Fibroblast of mammary gland (primary cell): ENCODE measurements at regions not wholly inside any gene's neighbourhood (a gene's known extent, or its start where the extent isn't known, plus 50 kb on each side); places are given as distances from the start of the nearest gene placed in this dataset.

Experiments used
- DNase-seq: peaks from one replicate; pipeline ENCODE4 v3.0.0-alpha.2; 2010; ENCODE audit warnings: low read depth
- H3K4me3 ChIP-seq: 2 replicates; pipeline ENCODE4 v1.5.1; 2011; ENCODE audit warnings: low read depth, mild to moderate bottlenecking, low read length, moderate library complexity; ENCODE audit not compliant: control insufficient read depth
- TF ChIP-seq, protein P1 (sequence below): conservative IDR thresholded peaks from 2 replicates; pipeline ENCODE4 v1.5.1; 2011; ENCODE audit warnings: low read depth, low read length, inconsistent platforms; ENCODE audit not compliant: control insufficient read depth, insufficient read depth

DNA sequence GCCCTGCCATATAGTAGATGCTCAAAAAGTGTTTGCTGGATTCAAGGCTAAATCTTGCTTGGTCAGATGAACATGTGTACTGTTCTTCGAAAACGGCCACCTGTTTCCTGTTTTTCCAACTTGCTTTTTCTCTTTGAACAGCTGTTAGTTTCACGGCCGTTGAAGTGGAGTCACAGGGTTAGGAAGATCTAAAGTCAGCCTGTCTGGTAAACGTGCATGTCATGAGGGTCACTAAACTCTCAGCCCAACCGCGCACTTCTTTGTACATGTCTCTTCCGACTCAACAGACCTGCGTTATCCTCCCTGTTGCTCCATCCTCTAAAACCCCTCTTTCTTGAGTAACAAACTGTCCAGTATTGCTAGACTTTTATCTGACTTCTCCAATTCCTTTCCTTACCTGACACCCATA lies 93.2 kb upstream of the MAN1A1 start:
- H3K4me3 ChIP-seq, result no peak overlapping the region
- TF ChIP-seq, protein P1, sequence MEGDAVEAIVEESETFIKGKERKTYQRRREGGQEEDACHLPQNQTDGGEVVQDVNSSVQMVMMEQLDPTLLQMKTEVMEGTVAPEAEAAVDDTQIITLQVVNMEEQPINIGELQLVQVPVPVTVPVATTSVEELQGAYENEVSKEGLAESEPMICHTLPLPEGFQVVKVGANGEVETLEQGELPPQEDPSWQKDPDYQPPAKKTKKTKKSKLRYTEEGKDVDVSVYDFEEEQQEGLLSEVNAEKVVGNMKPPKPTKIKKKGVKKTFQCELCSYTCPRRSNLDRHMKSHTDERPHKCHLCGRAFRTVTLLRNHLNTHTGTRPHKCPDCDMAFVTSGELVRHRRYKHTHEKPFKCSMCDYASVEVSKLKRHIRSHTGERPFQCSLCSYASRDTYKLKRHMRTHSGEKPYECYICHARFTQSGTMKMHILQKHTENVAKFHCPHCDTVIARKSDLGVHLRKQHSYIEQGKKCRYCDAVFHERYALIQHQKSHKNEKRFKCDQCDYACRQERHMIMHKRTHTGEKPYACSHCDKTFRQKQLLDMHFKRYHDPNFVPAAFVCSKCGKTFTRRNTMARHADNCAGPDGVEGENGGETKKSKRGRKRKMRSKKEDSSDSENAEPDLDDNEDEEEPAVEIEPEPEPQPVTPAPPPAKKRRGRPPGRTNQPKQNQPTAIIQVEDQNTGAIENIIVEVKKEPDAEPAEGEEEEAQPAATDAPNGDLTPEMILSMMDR, result no peak
- DNase-seq, result no peak

DNA sequence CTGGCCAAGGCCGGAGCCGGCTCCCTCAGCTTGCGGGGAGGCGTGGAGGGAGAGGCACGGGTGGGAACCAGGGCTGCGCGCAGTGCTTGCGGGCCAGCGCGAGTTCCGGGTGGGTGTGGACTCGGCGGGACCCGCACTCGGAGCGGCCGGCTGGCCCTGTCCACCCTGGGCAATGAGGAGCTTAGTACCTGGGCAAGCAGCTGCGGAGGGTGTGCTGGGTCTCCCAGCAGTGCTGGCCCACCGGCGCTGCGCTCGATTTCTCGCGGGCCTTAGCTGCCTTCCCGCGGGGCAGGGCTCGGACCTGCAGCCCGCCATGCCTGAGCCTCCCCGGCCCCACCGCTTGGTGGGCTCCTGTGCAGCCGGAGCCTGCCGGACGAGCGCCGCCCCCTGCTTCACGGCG lies 91.4 kb upstream of the MAN1A1 start:
- no peak for DNase-seq
- TF ChIP-seq, protein P1, result no peak

GRCh38 chr6:119436583-119436982 lies 87.0 kb upstream of the MAN1A1 start:
- H3K4me3 ChIP-seq, result no peak overlapping the region
- TF ChIP-seq, protein P1, result no peak
- no peak for DNase-seq

More for the DNA sequence above, 91.4 kb upstream of the MAN1A1 start:
- H3K4me3 ChIP-seq, result no peak overlapping the region

GRCh38 chr6:119431799-119432198 lies 82.2 kb upstream of the MAN1A1 start:
- no peak overlapping the region for H3K4me3 ChIP-seq
- no peak for DNase-seq
- TF ChIP-seq, protein P1, result no peak

DNA sequence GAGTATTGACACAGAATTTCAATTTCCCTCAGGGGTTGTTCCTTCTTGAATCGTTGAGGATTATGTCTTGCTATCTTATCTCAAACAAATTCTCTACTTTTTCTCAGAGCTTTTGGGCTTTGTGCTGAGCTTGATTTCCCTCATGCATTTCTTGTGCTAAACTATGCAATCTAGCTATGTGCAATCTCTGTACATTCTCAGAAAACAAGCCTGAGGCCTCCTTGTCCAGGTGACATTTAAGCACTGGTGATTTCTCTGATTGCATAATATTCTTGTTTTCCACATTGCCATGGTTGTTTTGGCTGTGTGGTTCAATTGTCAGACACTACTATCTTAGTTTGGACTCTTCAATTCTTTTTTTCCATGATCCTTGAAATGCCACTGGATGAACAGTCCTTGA lies 81.2 kb upstream of the MAN1A1 start:
- TF ChIP-seq, protein P1, result no peak
- no peak for DNase-seq
- H3K4me3 ChIP-seq, result no peak overlapping the region

- peak; percentile 20 for DNase-seq
- TF ChIP-seq, protein P1, result no peak
- H3K4me3 ChIP-seq, result no peak overlapping the region
These were observed 79.1 kb upstream of the MAN1A1 start for GRCh38 chr6:119428633-119429032.

DNA sequence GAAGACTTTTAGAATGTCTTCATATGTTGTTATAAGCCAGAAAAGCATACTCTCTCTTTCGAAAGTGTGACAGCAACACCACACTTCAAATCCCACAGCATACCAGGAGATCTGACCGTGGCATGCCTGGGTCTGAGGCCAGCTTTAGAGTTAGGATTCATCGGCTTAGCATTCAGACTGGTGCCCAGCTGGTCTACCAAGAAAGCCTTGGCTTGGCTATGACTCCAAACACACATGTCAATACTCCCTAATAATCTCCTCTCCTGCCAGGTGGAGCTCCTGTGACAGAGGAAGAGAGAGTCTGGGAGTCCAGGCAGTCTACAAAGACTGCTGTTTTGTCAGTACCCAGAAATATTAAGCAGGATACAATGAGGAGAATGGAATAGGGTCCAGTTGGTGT lies 77.1 kb upstream of the MAN1A1 start:
- DNase-seq, result peak; percentile 9
- no peak overlapping the region for H3K4me3 ChIP-seq
- TF ChIP-seq, protein P1, result no peak
